GM23338 (cell line): ENCODE measurements at regions not wholly inside any gene's neighbourhood (a gene's known extent, or its start where the extent isn't known, plus 50 kb on each side); places are given as distances from the start of the nearest gene placed in this dataset.

ENCODE experiments used
- ATAC-seq: fragments of 200-7000 bp; cut with Tn5 transposase; 3 replicates; pipeline ENCODE4 v1.9.1; 2020
- DNase-seq: peaks from one replicate; pipeline ENCODE4 v3.0.0-alpha.2; 2015; ENCODE audit warnings: low spot score
- H2AFZ ChIP-seq: fragments of 200-600 bp; sonication (generic); 2 replicates; pipeline ENCODE4 v1.8.0; 2016; ENCODE audit warnings: antibody characterized with exemption, mild to moderate bottlenecking, moderate library complexity
- H3F3A ChIP-seq: fragments of 200-600 bp; sonication (generic); replicated peaks from 2 replicates; pipeline ENCODE4 v1.8.0; 2017; ENCODE audit warnings: antibody characterized with exemption, mixed run types, low read depth
- H3K27ac ChIP-seq: fragments of 200-600 bp; sonication (generic); 2 replicates; pipeline ENCODE4 v1.6.1; 2016; ENCODE audit warnings: low read depth
- H3K27me3 ChIP-seq: fragments of 200-600 bp; sonication (generic); 2 replicates; pipeline ENCODE4 v1.8.0; 2016; ENCODE audit warnings: mild to moderate bottlenecking, mixed run types, moderate library complexity; ENCODE audit not compliant: insufficient read depth
- H3K36me3 ChIP-seq: fragments of 200-600 bp; sonication (generic); 2 replicates; pipeline ENCODE4 v1.8.0; 2016; ENCODE audit warnings: mild to moderate bottlenecking; ENCODE audit not compliant: insufficient read depth
- H3K4me1 ChIP-seq: fragments of 200-600 bp; sonication (generic); 2 replicates; pipeline ENCODE4 v1.8.0; 2016; ENCODE audit warnings: mild to moderate bottlenecking, moderate library complexity; ENCODE audit not compliant: insufficient read depth
- H3K4me2 ChIP-seq: fragments of 200-600 bp; sonication (generic); 2 replicates; pipeline ENCODE4 v1.7.1; 2017; ENCODE audit warnings: mixed run types
- H3K4me3 ChIP-seq: fragments of 200-600 bp; sonication (generic); 2 replicates; pipeline ENCODE4 v1.6.1; 2016; ENCODE audit warnings: mixed run types
- H3K79me2 ChIP-seq: fragments of 200-600 bp; sonication (generic); replicated peaks from 2 replicates; pipeline ENCODE4 v1.8.0; 2017; ENCODE audit warnings: mild to moderate bottlenecking; ENCODE audit not compliant: insufficient read depth
- H3K9me2 ChIP-seq: fragments of 200-600 bp; sonication (generic); 2 replicates; pipeline ENCODE4 v1.8.0; 2017; ENCODE audit not compliant: insufficient read depth
- H4K20me1 ChIP-seq: fragments of 200-600 bp; sonication (generic); replicated peaks from 2 replicates; pipeline ENCODE4 v1.8.0; 2017; ENCODE audit warnings: mild to moderate bottlenecking; ENCODE audit not compliant: insufficient read depth
- H3K27ac Mint-ChIP-seq: 2 replicates; pipeline ENCODE4 v1.8.0; 2020; ENCODE audit warnings: inconsistent platforms, mild to moderate bottlenecking, moderate library complexity, mixed read lengths
- H3K27me3 Mint-ChIP-seq: 3 replicates; pipeline ENCODE4 v1.8.0; 2022; ENCODE audit warnings: low read depth, mild to moderate bottlenecking, moderate library complexity, mixed read lengths, inconsistent platforms; ENCODE audit not compliant: insufficient read depth, poor library complexity
- H3K36me3 Mint-ChIP-seq: 3 replicates; pipeline ENCODE4 v1.8.0; 2021; ENCODE audit warnings: low read depth, mild to moderate bottlenecking, inconsistent platforms, moderate library complexity, mixed read lengths
- H3K4me1 Mint-ChIP-seq: 3 replicates; pipeline ENCODE4 v1.8.0; 2020; ENCODE audit warnings: mild to moderate bottlenecking, inconsistent platforms, mixed read lengths
- H3K4me3 Mint-ChIP-seq: 3 replicates; pipeline ENCODE4 v1.8.0; 2021; ENCODE audit warnings: moderate library complexity, mild to moderate bottlenecking, inconsistent platforms, mixed read lengths
- H3K9me3 Mint-ChIP-seq: 3 replicates; pipeline ENCODE4 v1.8.0; 2020; ENCODE audit warnings: moderate library complexity, mild to moderate bottlenecking, inconsistent platforms, mixed read lengths
- CREB1 ChIP-seq: fragments of 250-450 bp; sonication (Bioruptor Pico); IDR thresholded peaks from 2 replicates; pipeline ENCODE4 v1.5.0; 2020; ENCODE audit warnings: low read depth, mild to moderate bottlenecking, moderate library complexity
- CTCF ChIP-seq, 2 experiments: fragments of 200-600 bp in 1 of 2; sonication (generic) in 1 of 2; conservative IDR thresholded peaks; 2 replicates each; pipeline versions ENCODE4 v1.5.1 to v1.6.1; 2016 to 2017; ENCODE audit warnings: antibody characterized with exemption in 2 of 2, low read depth in 2 of 2, mild to moderate bottlenecking in 2 of 2, moderate library complexity in 1 of 2
- EZH2 ChIP-seq: fragments of 200-600 bp; sonication (generic); IDR thresholded peaks from one replicate; pipeline ENCODE4 v1.8.0; 2017; ENCODE audit warnings: antibody characterized with exemption, mild to moderate bottlenecking, low read depth; ENCODE audit not compliant: unreplicated experiment
- EZH2phosphoT487 ChIP-seq: fragments of 200-600 bp; sonication (generic); IDR thresholded peaks from one replicate; pipeline ENCODE4 v1.8.1; 2018; ENCODE audit warnings: antibody characterized with exemption; ENCODE audit not compliant: unreplicated experiment
- JUNB ChIP-seq: IDR thresholded peaks from one replicate; pipeline ENCODE4 v1.6.1; 2016; ENCODE audit warnings: antibody characterized with exemption; ENCODE audit not compliant: unreplicated experiment
- NANOG ChIP-seq: IDR thresholded peaks from 2 replicates; pipeline ENCODE4 v1.6.1; 2016; ENCODE audit warnings: antibody characterized with exemption, borderline replicate concordance
- STAT1 ChIP-seq: IDR thresholded peaks from one replicate; pipeline ENCODE4 v1.6.1; 2016; ENCODE audit warnings: antibody characterized with exemption; ENCODE audit not compliant: unreplicated experiment
- ZNF114 ChIP-seq: fragments of 250-450 bp; sonication (Bioruptor Pico); IDR thresholded peaks from 2 replicates; pipeline ENCODE4 v1.5.0; 2020; ENCODE audit warnings: mild to moderate bottlenecking, moderate library complexity
- ZNF331 ChIP-seq: fragments of 250-450 bp; sonication (Bioruptor Pico); IDR thresholded peaks from 2 replicates; pipeline ENCODE4 v1.5.0; 2020; ENCODE audit warnings: low read depth, mild to moderate bottlenecking, moderate library complexity
- TF ChIP-seq, protein P1 (sequence below): IDR thresholded peaks from one replicate; pipeline ENCODE4 v1.6.1; 2018; ENCODE audit warnings: antibody characterized with exemption; ENCODE audit not compliant: unreplicated experiment
- TF ChIP-seq, protein P2 (sequence below): fragments of 250-450 bp; sonication (Bioruptor Pico); IDR thresholded peaks from 2 replicates; pipeline ENCODE4 v1.5.0; 2020; ENCODE audit warnings: mild to moderate bottlenecking, moderate library complexity

DNA sequence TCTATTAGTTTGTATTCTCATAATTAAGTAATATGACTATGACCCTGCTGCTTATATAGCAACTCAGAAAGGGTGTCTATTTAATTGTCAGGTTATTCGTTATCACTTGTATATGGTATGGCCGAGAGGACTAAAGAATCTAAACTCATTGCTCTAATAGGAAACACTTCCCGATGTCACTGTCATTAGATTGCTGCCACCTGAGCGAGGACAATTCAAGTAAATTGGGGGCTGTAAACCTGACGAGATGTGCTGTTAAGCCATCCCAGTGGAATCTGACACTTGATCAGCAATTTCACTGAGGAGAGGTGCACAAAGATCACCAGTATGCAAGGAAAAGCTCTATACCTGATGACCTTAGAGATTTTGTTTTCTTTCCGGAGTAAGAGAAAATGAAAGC is 1319.3 kb downstream of the MAT2B start:
- DNase-seq (no peak), ATAC-seq (no peak)
- H3F3A ChIP-seq = no peaks in the 10 kb centered on the region
- H2AFZ ChIP-seq = no peak overlapping the region
- H3K27me3 Mint-ChIP-seq = no peaks in the 10 kb centered on the region
- H3K27ac Mint-ChIP-seq = no peak overlapping the region; the same call in 1 of the 2 replicates
- TF ChIP-seq CTCF (conservative IDR thresholded peaks at IDR 0.05; ENCODE audit: low read depth in 2 of 2) (no peak), EZH2 (no peak), ZNF114 (CRISPR knock-in tag) (no peak), ZNF331 (no peak)
- H3K27ac ChIP-seq = no peak overlapping the region
- 0 out of 3 replicates have a peak, but pooled peaks cover 3% of the 10 kb centered on the region for H3K4me1 Mint-ChIP-seq
- no peaks in the 10 kb centered on the region for H3K36me3 ChIP-seq
- 0 out of 2 replicates have a peak, but pooled peaks cover 3% of the 10 kb centered on the region for H3K9me2 ChIP-seq
- H3K4me3 Mint-ChIP-seq = no peak overlapping the region
- peaks cover 7% of the 10 kb centered on the region; the same call in 2 of the 3 replicates for H3K9me3 Mint-ChIP-seq
- H3K36me3 Mint-ChIP-seq = peaks cover 3% of the 10 kb centered on the region; the same call in 1 of the 3 replicates
- H3K79me2 ChIP-seq = no peaks in the 10 kb centered on the region
- no peak overlapping the region for H3K4me2 ChIP-seq
- H4K20me1 ChIP-seq = no peaks in the 10 kb centered on the region
- H3K4me1 ChIP-seq = no peaks in the 10 kb centered on the region
- no peak overlapping the region for H3K4me3 ChIP-seq
- H3K27me3 ChIP-seq = no peaks in the 10 kb centered on the region

DNA sequence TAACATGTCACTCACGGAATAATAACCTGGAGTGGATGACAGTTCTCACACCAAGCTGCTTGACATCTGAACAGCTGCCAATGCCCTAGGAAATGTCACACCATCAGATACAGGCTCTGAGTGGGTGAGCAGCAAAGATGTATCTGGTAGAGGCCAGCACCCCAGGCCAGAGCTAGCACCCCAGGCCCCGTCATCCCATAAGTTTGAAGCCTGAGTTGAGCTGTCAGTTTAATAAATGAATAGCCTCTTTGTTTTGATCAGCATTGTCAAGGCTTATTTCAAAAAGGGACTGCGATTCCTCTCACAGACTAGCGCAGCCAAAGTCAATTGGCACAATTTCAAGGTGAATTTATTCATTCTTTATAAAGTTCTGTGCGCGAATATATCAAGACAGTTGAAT is 1327.1 kb downstream of the MAT2B start:
- Mint-ChIP-seq H3K27me3 (no peaks in the 10 kb centered on the region), H3K36me3 (peaks cover 3% of the 10 kb centered on the region; the same call in 1 of the 3 replicates), H3K9me3 (peaks cover 7% of the 10 kb centered on the region; the same call in 2 of the 3 replicates), H3K4me3 (no peak overlapping the region), H3K27ac (no peak overlapping the region), H3K4me1 (peaks cover 15% of the 10 kb centered on the region)
- no peak overlapping the region for H3K27ac ChIP-seq
- no peaks in the 10 kb centered on the region for H3F3A ChIP-seq
- H3K4me3 ChIP-seq = no peak overlapping the region
- DNase-seq (no peak), ATAC-seq (no peak)
- H3K79me2 ChIP-seq = no peaks in the 10 kb centered on the region
- H3K36me3 ChIP-seq = no peaks in the 10 kb centered on the region
- no peaks in the 10 kb centered on the region for H3K27me3 ChIP-seq
- peak overlapping the region; percentile 41; the same call in 1 of the 2 replicates for H3K4me2 ChIP-seq
- no peaks in the 10 kb centered on the region for H4K20me1 ChIP-seq
- no peak overlapping the region for H2AFZ ChIP-seq
- 0 out of 2 replicates have a peak, but pooled peaks cover 3% of the 10 kb centered on the region for H3K9me2 ChIP-seq
- peaks cover 17% of the 10 kb centered on the region; the same call in 1 of the 2 replicates for H3K4me1 ChIP-seq
- TF ChIP-seq ZNF331 (no peak), CREB1 (CRISPR knock-in tag) (no peak), STAT1 (no peak), ZNF114 (CRISPR knock-in tag) (no peak), EZH2 (no peak), EZH2phosphoT487 (no peak), JUNB (no peak), NANOG (no peak)
- TF ChIP-seq, protein P1, sequence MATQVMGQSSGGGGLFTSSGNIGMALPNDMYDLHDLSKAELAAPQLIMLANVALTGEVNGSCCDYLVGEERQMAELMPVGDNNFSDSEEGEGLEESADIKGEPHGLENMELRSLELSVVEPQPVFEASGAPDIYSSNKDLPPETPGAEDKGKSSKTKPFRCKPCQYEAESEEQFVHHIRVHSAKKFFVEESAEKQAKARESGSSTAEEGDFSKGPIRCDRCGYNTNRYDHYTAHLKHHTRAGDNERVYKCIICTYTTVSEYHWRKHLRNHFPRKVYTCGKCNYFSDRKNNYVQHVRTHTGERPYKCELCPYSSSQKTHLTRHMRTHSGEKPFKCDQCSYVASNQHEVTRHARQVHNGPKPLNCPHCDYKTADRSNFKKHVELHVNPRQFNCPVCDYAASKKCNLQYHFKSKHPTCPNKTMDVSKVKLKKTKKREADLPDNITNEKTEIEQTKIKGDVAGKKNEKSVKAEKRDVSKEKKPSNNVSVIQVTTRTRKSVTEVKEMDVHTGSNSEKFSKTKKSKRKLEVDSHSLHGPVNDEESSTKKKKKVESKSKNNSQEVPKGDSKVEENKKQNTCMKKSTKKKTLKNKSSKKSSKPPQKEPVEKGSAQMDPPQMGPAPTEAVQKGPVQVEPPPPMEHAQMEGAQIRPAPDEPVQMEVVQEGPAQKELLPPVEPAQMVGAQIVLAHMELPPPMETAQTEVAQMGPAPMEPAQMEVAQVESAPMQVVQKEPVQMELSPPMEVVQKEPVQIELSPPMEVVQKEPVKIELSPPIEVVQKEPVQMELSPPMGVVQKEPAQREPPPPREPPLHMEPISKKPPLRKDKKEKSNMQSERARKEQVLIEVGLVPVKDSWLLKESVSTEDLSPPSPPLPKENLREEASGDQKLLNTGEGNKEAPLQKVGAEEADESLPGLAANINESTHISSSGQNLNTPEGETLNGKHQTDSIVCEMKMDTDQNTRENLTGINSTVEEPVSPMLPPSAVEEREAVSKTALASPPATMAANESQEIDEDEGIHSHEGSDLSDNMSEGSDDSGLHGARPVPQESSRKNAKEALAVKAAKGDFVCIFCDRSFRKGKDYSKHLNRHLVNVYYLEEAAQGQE = no peak
- TF ChIP-seq, protein P2, sequence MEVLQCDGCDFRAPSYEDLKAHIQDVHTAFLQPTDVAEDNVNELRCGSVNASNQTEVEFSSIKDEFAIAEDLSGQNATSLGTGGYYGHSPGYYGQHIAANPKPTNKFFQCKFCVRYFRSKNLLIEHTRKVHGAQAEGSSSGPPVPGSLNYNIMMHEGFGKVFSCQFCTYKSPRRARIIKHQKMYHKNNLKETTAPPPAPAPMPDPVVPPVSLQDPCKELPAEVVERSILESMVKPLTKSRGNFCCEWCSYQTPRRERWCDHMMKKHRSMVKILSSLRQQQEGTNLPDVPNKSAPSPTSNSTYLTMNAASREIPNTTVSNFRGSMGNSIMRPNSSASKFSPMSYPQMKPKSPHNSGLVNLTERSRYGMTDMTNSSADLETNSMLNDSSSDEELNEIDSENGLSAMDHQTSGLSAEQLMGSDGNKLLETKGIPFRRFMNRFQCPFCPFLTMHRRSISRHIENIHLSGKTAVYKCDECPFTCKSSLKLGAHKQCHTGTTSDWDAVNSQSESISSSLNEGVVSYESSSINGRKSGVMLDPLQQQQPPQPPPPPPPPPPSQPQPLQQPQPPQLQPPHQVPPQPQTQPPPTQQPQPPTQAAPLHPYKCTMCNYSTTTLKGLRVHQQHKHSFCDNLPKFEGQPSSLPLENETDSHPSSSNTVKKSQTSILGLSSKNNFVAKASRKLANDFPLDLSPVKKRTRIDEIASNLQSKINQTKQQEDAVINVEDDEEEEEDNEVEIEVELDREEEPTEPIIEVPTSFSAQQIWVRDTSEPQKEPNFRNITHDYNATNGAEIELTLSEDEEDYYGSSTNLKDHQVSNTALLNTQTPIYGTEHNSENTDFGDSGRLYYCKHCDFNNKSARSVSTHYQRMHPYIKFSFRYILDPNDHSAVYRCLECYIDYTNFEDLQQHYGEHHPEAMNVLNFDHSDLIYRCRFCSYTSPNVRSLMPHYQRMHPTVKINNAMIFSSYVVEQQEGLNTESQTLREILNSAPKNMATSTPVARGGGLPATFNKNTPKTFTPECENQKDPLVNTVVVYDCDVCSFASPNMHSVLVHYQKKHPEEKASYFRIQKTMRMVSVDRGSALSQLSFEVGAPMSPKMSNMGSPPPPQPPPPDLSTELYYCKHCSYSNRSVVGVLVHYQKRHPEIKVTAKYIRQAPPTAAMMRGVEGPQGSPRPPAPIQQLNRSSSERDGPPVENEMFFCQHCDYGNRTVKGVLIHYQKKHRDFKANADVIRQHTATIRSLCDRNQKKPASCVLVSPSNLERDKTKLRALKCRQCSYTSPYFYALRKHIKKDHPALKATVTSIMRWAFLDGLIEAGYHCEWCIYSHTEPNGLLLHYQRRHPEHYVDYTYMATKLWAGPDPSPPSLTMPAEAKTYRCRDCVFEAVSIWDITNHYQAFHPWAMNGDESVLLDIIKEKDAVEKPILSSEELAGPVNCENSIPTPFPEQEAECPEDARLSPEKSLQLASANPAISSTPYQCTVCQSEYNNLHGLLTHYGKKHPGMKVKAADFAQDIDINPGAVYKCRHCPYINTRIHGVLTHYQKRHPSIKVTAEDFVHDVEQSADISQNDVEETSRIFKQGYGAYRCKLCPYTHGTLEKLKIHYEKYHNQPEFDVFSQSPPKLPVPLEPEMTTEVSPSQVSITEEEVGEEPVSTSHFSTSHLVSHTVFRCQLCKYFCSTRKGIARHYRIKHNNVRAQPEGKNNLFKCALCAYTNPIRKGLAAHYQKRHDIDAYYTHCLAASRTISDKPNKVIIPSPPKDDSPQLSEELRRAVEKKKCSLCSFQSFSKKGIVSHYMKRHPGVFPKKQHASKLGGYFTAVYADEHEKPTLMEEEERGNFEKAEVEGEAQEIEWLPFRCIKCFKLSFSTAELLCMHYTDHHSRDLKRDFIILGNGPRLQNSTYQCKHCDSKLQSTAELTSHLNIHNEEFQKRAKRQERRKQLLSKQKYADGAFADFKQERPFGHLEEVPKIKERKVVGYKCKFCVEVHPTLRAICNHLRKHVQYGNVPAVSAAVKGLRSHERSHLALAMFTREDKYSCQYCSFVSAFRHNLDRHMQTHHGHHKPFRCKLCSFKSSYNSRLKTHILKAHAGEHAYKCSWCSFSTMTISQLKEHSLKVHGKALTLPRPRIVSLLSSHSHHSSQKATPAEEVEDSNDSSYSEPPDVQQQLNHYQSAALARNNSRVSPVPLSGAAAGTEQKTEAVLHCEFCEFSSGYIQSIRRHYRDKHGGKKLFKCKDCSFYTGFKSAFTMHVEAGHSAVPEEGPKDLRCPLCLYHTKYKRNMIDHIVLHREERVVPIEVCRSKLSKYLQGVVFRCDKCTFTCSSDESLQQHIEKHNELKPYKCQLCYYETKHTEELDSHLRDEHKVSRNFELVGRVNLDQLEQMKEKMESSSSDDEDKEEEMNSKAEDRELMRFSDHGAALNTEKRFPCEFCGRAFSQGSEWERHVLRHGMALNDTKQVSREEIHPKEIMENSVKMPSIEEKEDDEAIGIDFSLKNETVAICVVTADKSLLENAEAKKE (CRISPR knock-in tag) = no peak
